HepG2 (cell line): ENCODE measurements at regions not wholly inside any gene's neighbourhood (a gene's known extent, or its start where the extent isn't known, plus 50 kb on each side); places are given as distances from the start of the nearest gene placed in this dataset.

Experiments used
- ATAC-seq: fragments of 200-7000 bp; cut with Tn5 transposase; 3 replicates; pipeline ENCODE4 v1.9.1; 2020; ENCODE audit warnings: mild to moderate bottlenecking, moderate library complexity
- BruUV-seq: library from RNA; stranded (reverse); fragments of 400-500 nt; replicated peaks from 2 replicates; lab custom pipeline; 2021; lab: Mats Ljungman, UMichigan
- CTCF ChIA-PET: fragments of 300-600 bp; formaldehyde crosslinking; extraction: SDS; loops from one replicate; lab custom pipeline; 2021; ENCODE audit warnings: low total read pairs, inconsistent platforms, low intra/inter-chr PET ratio; lab: Yijun Ruan, JAX
- POLR2A ChIA-PET: fragments of 350-600 bp; sonication (Branson Sonifier 250); formaldehyde crosslinking; loops from one replicate; lab custom pipeline; 2020; ENCODE audit warnings: antibody characterized with exemption, inconsistent platforms; lab: Yijun Ruan, JAX
- DNase-seq: peaks from one replicate; pipeline ENCODE4 v3.0.0-alpha.2; 2015; ENCODE audit warnings: low spot score
- FAIRE-seq: peaks from 3 replicates; lab custom pipeline; 2011; peaks lifted over from hg19 to GRCh38; lab: Jason Lieb, UNC
- H2AFZ ChIP-seq: one replicate; pipeline ENCODE4 v1.6.1; 2011; ENCODE audit warnings: low read length, inconsistent platforms
- H3K27ac ChIP-seq: fragments of 300-600 bp; 3 replicates; pipeline ENCODE4 v1.8.0; 2011; ENCODE audit warnings: mixed run types, mild to moderate bottlenecking, mixed read lengths, low read length, inconsistent platforms; ENCODE audit not compliant: insufficient read depth; ENCODE audit errors: extremely low read length
- H3K27me3 ChIP-seq, 2 experiments: fragments of 200-600 bp in 1 of 2; 2 replicates in 1 of 2; 3 replicates in 1 of 2; pipeline versions ENCODE4 v1.6.0 to v1.8.0; 2011; ENCODE audit warnings: low read length in 2 of 2, mild to moderate bottlenecking in 2 of 2, moderate library complexity in 2 of 2, inconsistent platforms in 1 of 2; ENCODE audit not compliant: insufficient read depth in 2 of 2, control insufficient read depth in 1 of 2
- H3K36me3 ChIP-seq, 2 experiments: fragments of 200-600 bp in 1 of 2; replicated peaks in 1 of 2; 2 replicates in 1 of 2; 3 replicates in 1 of 2; pipeline versions ENCODE4 v1.5.1 to v1.8.0; 2011; ENCODE audit warnings: low read length in 2 of 2, inconsistent platforms in 1 of 2; ENCODE audit not compliant: insufficient read depth in 2 of 2, control insufficient read depth in 1 of 2
- H3K4me1 ChIP-seq: 2 replicates; pipeline ENCODE4 v1.5.1; 2012; ENCODE audit warnings: low read length, inconsistent platforms; ENCODE audit not compliant: insufficient read depth
- H3K4me2 ChIP-seq: 2 replicates; pipeline ENCODE4 v1.6.0; 2011; ENCODE audit warnings: low read depth, low read length, inconsistent platforms
- H3K4me3 ChIP-seq, 3 experiments: fragments of 200-600 bp in 1 of 3; sonication (generic), shearing (Covaris generic) in 1 of 3; replicated peaks in 1 of 3; 2 replicates each; pipeline ENCODE4 v1.5.1; 2011 to 2016; ENCODE audit warnings: low read length in 3 of 3, inconsistent platforms in 2 of 3, low read depth in 2 of 3, mild to moderate bottlenecking in 2 of 3, control low read depth in 1 of 3, mixed read lengths in 1 of 3; ENCODE audit not compliant: insufficient read depth in 1 of 3
- H3K79me2 ChIP-seq: one replicate; pipeline ENCODE4 v1.6.1; 2011; ENCODE audit warnings: low read length, inconsistent platforms; ENCODE audit not compliant: insufficient read depth
- H3K9ac ChIP-seq: 2 replicates; pipeline ENCODE4 v1.6.0; 2011; ENCODE audit warnings: mild to moderate bottlenecking, low read depth, low read length, inconsistent platforms; ENCODE audit not compliant: insufficient read depth
- H3K9me3 ChIP-seq: 2 replicates; pipeline ENCODE4 v1.5.1; 2012; ENCODE audit warnings: mild to moderate bottlenecking, low read length
- H4K20me1 ChIP-seq: 2 replicates; pipeline ENCODE4 v1.6.0; 2011; ENCODE audit warnings: inconsistent platforms, mild to moderate bottlenecking, low read length, moderate library complexity; ENCODE audit not compliant: insufficient read depth
- KDM3A ChIP-seq: IDR thresholded peaks from 2 replicates; pipeline ENCODE4 v1.6.1; 2018; ENCODE audit warnings: low read depth, missing compliant biosample characterization
- MNT ChIP-seq: fragments of 450-650 bp; IDR thresholded peaks from 2 replicates; pipeline ENCODE4 v1.6.1; 2016
- POLR2AphosphoS2 ChIP-seq: IDR thresholded peaks from 2 replicates; pipeline ENCODE4 v1.6.1; 2011; ENCODE audit warnings: low read depth, low read length, improper control_type of control experiment
- PRPF4 ChIP-seq: fragments of 200-400 bp; formaldehyde crosslinking; IDR thresholded peaks from 2 replicates; pipeline ENCODE4 v1.6.1; 2016; ENCODE audit warnings: low read length, low read depth; ENCODE audit not compliant: poor library complexity, severe bottlenecking
- SNAPC4 ChIP-seq: sonication (generic); formaldehyde crosslinking; IDR thresholded peaks from 2 replicates; pipeline ENCODE4 v1.4.0; 2020; ENCODE audit warnings: mild to moderate bottlenecking, missing genetic modification reagents
- ZBTB1 ChIP-seq: sonication (generic); formaldehyde crosslinking; IDR thresholded peaks from 2 replicates; pipeline ENCODE4 v1.4.0; 2020; ENCODE audit warnings: missing genetic modification reagents, borderline replicate concordance
- ZNF337 ChIP-seq: sonication (generic); formaldehyde crosslinking; IDR thresholded peaks from 2 replicates; pipeline ENCODE4 v1.5.1; 2020; ENCODE audit warnings: missing genetic modification reagents, low read depth, mild to moderate bottlenecking, borderline replicate concordance
- ZNF33B ChIP-seq: sonication (generic); formaldehyde crosslinking; IDR thresholded peaks from 2 replicates; pipeline ENCODE4 v1.5.1; 2020; ENCODE audit warnings: mild to moderate bottlenecking, missing genetic modification reagents
- ZNF839 ChIP-seq: sonication (generic); formaldehyde crosslinking; IDR thresholded peaks from 2 replicates; pipeline ENCODE4 v1.4.0; 2020; ENCODE audit warnings: missing genetic modification reagents, mild to moderate bottlenecking, borderline replicate concordance
- WGBS: methylation state at CpG from one replicate; pipeline ENCODE4 v1.1.6; 2017; ENCODE audit warnings: low lambda C conversion rate; 5-methylcytosine and 5-hydroxymethylcytosine counted together
- in situ Hi-C: cut with HindIII; loops from 2 replicates; pipeline ENCODE4 v1.10.0; 2017; ENCODE audit warnings: low pct_unique_long_range_greater_than_20kb; ENCODE audit not compliant: extremely low pct_ligation_motif_present
- intact Hi-C: fragments of 100-400 bp; cut with micrococcal nuclease; formaldehyde crosslinking; loops from one replicate; pipeline ENCODE4 v1.10.0; 2022; ENCODE audit not compliant: unreplicated experiment
- TF ChIP-seq, protein P1 (sequence below): sonication (generic); formaldehyde crosslinking; IDR thresholded peaks from 2 replicates; pipeline ENCODE4 v1.5.0; 2020; ENCODE audit warnings: missing genetic modification reagents

GRCh38 chr7:51679358-51679757, 362.7 kb upstream of the COBL start:
- Histone ChIP-seq H3K4me3 (no peak overlapping the region), H3K27me3 (no peaks in the 10 kb centered on the region), H3K4me2 (no peak overlapping the region), H3K36me3 (no peaks in the 10 kb centered on the region), H3K27ac (no peak overlapping the region), H3K79me2 (no peaks in the 10 kb centered on the region), H2AFZ (no peak overlapping the region), H3K9me3 (no peaks in the 10 kb centered on the region), H3K9ac (no peak overlapping the region), H3K4me1 (peaks cover 9% of the 10 kb centered on the region; the same call in 1 of the 2 replicates), H4K20me1 (no peaks in the 10 kb centered on the region)
- no TSS peak for BruUV-seq
- DNase-seq (no peak), ATAC-seq (no peak), FAIRE-seq (no peak)
- POLR2A ChIA-PET, result no interaction called here
- intact Hi-C loops, result no loop called here
- TF ChIP-seq ZNF33B, result no peak
- peak; percentile 90 for TF ChIP-seq MNT
- no peak for TF ChIP-seq ZNF839 (CRISPR knock-in tag)
- in situ Hi-C loops, result no loop called here
- CTCF ChIA-PET, result no interaction called here
- WGBS, result 15% methylated on average over 9 of the region's 9 CpGs

- WGBS, result 21% methylated on average over 5 of the region's 5 CpGs
- no TSS peak for BruUV-seq
- H3K27me3 ChIP-seq, result peaks cover 0 to 13% of the 10 kb centered on the region in 2 experiments; a peak in 1 of 5 replicates
- H4K20me1 ChIP-seq, result no peaks in the 10 kb centered on the region
- intact Hi-C loops (no loop called here), in situ Hi-C loops (no loop called here)
- H3K9ac ChIP-seq, result no peak overlapping the region
- DNase-seq (no peak), FAIRE-seq (no peak), ATAC-seq (no peak)
- no peak overlapping the region for H3K4me3 ChIP-seq
- no peaks in the 10 kb centered on the region for H3K36me3 ChIP-seq
- CTCF ChIA-PET, result no interaction called here
- no peaks in the 10 kb centered on the region for H3K79me2 ChIP-seq
- no peak overlapping the region for H3K4me2 ChIP-seq
- no peaks in the 10 kb centered on the region for H3K4me1 ChIP-seq
- no peak overlapping the region for H2AFZ ChIP-seq
- no peak overlapping the region for H3K27ac ChIP-seq
- no peaks in the 10 kb centered on the region for H3K9me3 ChIP-seq
- POLR2A ChIA-PET, result no interaction called here
- TF ChIP-seq ZBTB1 (CRISPR knock-in tag), result no peak
- TF ChIP-seq, protein P1, sequence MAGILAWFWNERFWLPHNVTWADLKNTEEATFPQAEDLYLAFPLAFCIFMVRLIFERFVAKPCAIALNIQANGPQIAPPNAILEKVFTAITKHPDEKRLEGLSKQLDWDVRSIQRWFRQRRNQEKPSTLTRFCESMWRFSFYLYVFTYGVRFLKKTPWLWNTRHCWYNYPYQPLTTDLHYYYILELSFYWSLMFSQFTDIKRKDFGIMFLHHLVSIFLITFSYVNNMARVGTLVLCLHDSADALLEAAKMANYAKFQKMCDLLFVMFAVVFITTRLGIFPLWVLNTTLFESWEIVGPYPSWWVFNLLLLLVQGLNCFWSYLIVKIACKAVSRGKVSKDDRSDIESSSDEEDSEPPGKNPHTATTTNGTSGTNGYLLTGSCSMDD (CRISPR knock-in tag), result no peak
- TF ChIP-seq POLR2AphosphoS2, result no peak
- TF ChIP-seq KDM3A (CRISPR knock-in tag), result no peak
- no peak for TF ChIP-seq SNAPC4
- TF ChIP-seq ZNF337 (CRISPR knock-in tag), result no peak
- TF ChIP-seq PRPF4, result no peak
Measured at GRCh38 chr7:51666751-51667150, 350.1 kb upstream of the COBL start.
